CD4-positive, alpha-beta memory T cell (primary cell): ENCODE measurements at regions not wholly inside any gene's neighbourhood (a gene's known extent, or its start where the extent isn't known, plus 50 kb on each side); places are given as distances from the start of the nearest gene placed in this dataset.

Experiments
- CTCF ChIA-PET: fragments of 350-600 bp; sonication (Branson Sonifier 250); formaldehyde crosslinking; loops from one replicate; lab custom pipeline; 2021; ENCODE audit warnings: inconsistent platforms; ENCODE audit not compliant: partially characterized antibody; lab: Charles Lee
- POLR2A ChIA-PET: fragments of 350-600 bp; sonication (Branson Sonifier 250); formaldehyde crosslinking; loops from one replicate; lab custom pipeline; 2021; ENCODE audit not compliant: partially characterized antibody; lab: Charles Lee
- DNase-seq, 5 donors: peaks; one replicate each; pipeline versions ENCODE4 v3.0.0 to v3.0.0-alpha.2; 2020 to 2022; ENCODE audit warnings: mixed read lengths in 1 of 5
- H3K27ac ChIP-seq: one replicate; pipeline ENCODE4 v1.7.0; 2013; ENCODE audit warnings: low read depth, low read length
- H3K27me3 ChIP-seq: 2 replicates; pipeline ENCODE4 v1.7.0; 2013; ENCODE audit warnings: mild to moderate bottlenecking, low read length, moderate library complexity; ENCODE audit not compliant: insufficient read depth
- H3K36me3 ChIP-seq: 2 replicates; pipeline ENCODE4 v1.7.0; 2013; ENCODE audit warnings: mild to moderate bottlenecking, low read length, moderate library complexity; ENCODE audit not compliant: insufficient read depth
- H3K4me1 ChIP-seq: 2 replicates; pipeline ENCODE4 v1.7.0; 2013; ENCODE audit warnings: mild to moderate bottlenecking, low read length, moderate library complexity; ENCODE audit not compliant: insufficient read depth
- H3K4me3 ChIP-seq, 2 donors: one replicate each; pipeline ENCODE4 v1.7.0; 2013; ENCODE audit warnings: low read length in 2 of 2, mild to moderate bottlenecking in 1 of 2
- H3K9me3 ChIP-seq, 2 donors: one replicate each; pipeline ENCODE4 v1.7.0; 2013; ENCODE audit warnings: low read length in 2 of 2, control low read depth in 1 of 2; ENCODE audit not compliant: control insufficient read depth in 1 of 2
- H3K27ac Mint-ChIP-seq, 7 donors: one replicate each; pipeline ENCODE4 v1.8.0; 2020 to 2021; ENCODE audit warnings: mixed read lengths in 7 of 7, mild to moderate bottlenecking in 6 of 7, inconsistent platforms in 3 of 7, moderate library complexity in 3 of 7
- H3K27me3 Mint-ChIP-seq, 2 donors: one replicate each; pipeline ENCODE4 v1.8.0; 2020 to 2021; ENCODE audit warnings: mixed read lengths in 2 of 2
- H3K36me3 Mint-ChIP-seq, 2 donors: one replicate each; pipeline ENCODE4 v1.8.0; 2020 to 2021; ENCODE audit warnings: mixed read lengths in 2 of 2, inconsistent platforms in 1 of 2, mild to moderate bottlenecking in 1 of 2
- H3K4me1 Mint-ChIP-seq, 4 donors: one replicate each; pipeline ENCODE4 v1.8.0; 2020 to 2021; ENCODE audit warnings: mixed read lengths in 4 of 4, mild to moderate bottlenecking in 1 of 4
- H3K4me3 Mint-ChIP-seq, 8 donors: one replicate each; pipeline ENCODE4 v1.8.0; 2020 to 2021; ENCODE audit warnings: mixed read lengths in 8 of 8, mild to moderate bottlenecking in 7 of 8, moderate library complexity in 6 of 8, inconsistent platforms in 3 of 8
- H3K9me3 Mint-ChIP-seq, 8 donors: one replicate each; pipeline ENCODE4 v1.8.0; 2020 to 2021; ENCODE audit warnings: mixed read lengths in 8 of 8, mild to moderate bottlenecking in 5 of 8, inconsistent platforms in 3 of 8, moderate library complexity in 1 of 8
- intact Hi-C: fragments of 100-400 bp; cut with micrococcal nuclease; formaldehyde crosslinking; loops from one replicate; pipeline ENCODE4 v1.15.1; 2023

DNA sequence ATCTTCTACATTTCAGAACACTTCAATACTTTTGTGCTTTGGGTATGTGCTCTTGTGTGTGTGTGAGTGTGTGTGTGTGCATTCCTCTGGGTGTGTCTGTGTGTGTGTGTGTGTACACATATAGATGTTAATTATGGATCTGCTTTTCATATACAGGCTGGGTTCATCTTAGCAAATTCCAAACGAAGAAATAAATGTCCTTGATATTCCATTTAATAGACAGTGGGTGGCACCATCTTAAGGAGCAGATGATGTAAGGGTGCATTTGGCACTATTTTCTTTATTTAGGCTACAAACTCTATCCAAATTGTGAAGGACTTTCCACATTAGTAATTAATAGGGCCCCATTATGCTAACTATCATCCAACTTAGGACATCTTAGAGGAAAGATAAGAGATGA, 425.8 kb upstream of the POU3F3 start:
- H3K36me3 Mint-ChIP-seq: no peaks in the 10 kb centered on the region
- no peak overlapping the region for H3K27ac Mint-ChIP-seq
- Histone ChIP-seq H3K27ac (no peak overlapping the region), H3K27me3 (no peaks in the 10 kb centered on the region), H3K36me3 (no peaks in the 10 kb centered on the region), H3K4me3 (no peak overlapping the region), H3K4me1 (no peaks in the 10 kb centered on the region), H3K9me3 (no peaks in the 10 kb centered on the region)
- no peaks in the 10 kb centered on the region for H3K4me1 Mint-ChIP-seq
- DNase-seq: no peak
- intact Hi-C loops: no loop called here
- no peak overlapping the region for H3K4me3 Mint-ChIP-seq
- ChIA-PET POLR2A (no interaction called here), CTCF (no interaction called here)
- no peaks in the 10 kb centered on the region for H3K27me3 Mint-ChIP-seq
- H3K9me3 Mint-ChIP-seq: peaks cover 0 to 2% (median 0%) of the 10 kb centered on the region in 8 donors

GRCh38 chr2:104429639-104430358, 424.1 kb upstream of the POU3F3 start:
- Mint-ChIP-seq H3K27ac (no peak overlapping the region), H3K9me3 (peaks cover 0 to 2% (median 0%) of the 10 kb centered on the region in 8 donors), H3K27me3 (peaks cover 2 to 3% of the 10 kb centered on the region in 2 donors), H3K36me3 (no peaks in the 10 kb centered on the region), H3K4me1 (peaks cover 4 to 7% (median 6%) of the 10 kb centered on the region in 4 donors), H3K4me3 (no peak overlapping the region)
- no peaks in the 10 kb centered on the region for H3K36me3 ChIP-seq
- no peak overlapping the region for H3K4me3 ChIP-seq
- DNase-seq: no peak
- H3K27ac ChIP-seq: no peak overlapping the region
- POLR2A ChIA-PET: no interaction called here
- no peaks in the 10 kb centered on the region for H3K9me3 ChIP-seq
- CTCF ChIA-PET: no interaction called here
- intact Hi-C loops: no loop called here
- no peaks in the 10 kb centered on the region for H3K27me3 ChIP-seq
- no peaks in the 10 kb centered on the region for H3K4me1 ChIP-seq

DNA sequence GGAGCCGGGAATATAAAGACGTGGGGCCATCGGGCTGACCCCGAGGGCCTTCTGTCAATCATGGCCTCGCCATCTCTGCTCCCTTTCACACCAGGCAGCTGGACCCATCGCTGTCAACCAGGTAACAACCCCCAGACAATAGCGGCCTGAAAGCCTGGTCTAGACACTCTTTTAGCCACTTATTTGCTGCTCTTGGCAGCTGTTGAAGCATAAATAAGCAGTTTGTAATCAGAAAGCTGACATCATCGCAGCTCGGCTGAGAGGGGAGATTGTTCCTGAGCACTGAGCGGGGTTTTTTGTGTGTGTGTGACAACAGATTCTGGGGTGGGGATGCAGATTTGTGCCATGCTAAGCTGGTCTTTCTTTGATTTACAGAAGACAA, 423.6 kb upstream of the POU3F3 start:
- Mint-ChIP-seq H3K4me3 (no peak overlapping the region), H3K27ac (no peak overlapping the region), H3K9me3 (peaks cover 0 to 2% (median 0%) of the 10 kb centered on the region in 8 donors), H3K27me3 (peaks cover 2 to 3% of the 10 kb centered on the region in 2 donors), H3K4me1 (peaks cover 4 to 7% (median 6%) of the 10 kb centered on the region in 4 donors), H3K36me3 (no peaks in the 10 kb centered on the region)
- no peak for DNase-seq
- Histone ChIP-seq H3K4me1 (no peaks in the 10 kb centered on the region), H3K27me3 (no peaks in the 10 kb centered on the region), H3K27ac (no peak overlapping the region), H3K4me3 (no peak overlapping the region), H3K9me3 (no peaks in the 10 kb centered on the region), H3K36me3 (no peaks in the 10 kb centered on the region)
- ChIA-PET POLR2A (no interaction called here), CTCF (no interaction called here)
- intact Hi-C loops: no loop called here

DNA sequence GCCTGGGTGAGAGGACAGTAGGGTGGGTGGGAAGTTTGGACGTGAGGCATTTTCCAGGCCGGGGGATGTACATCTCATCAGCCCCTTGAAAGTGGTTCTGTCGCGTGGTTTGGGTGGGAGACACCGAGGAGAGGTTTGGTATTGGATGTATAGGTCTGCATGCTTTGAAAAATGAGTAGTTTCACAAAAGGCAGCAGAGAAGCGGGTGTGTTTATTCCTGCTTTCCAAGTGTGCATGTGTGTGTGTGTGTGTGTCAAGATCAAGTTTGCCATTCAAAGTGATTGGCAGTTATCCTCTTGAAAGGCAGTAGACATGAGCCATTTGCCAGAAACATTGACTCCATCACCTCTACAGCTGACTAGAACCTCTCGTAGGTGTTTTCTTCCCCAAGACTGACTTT, 423.1 kb upstream of the POU3F3 start:
- Mint-ChIP-seq H3K36me3 (no peaks in the 10 kb centered on the region), H3K4me3 (no peak overlapping the region), H3K4me1 (peaks cover 4 to 7% (median 6%) of the 10 kb centered on the region in 4 donors), H3K9me3 (peaks cover 0 to 2% (median 0%) of the 10 kb centered on the region in 8 donors), H3K27me3 (peaks cover 2 to 3% of the 10 kb centered on the region in 2 donors), H3K27ac (no peak overlapping the region)
- intact Hi-C loops: no loop called here
- Histone ChIP-seq H3K27me3 (no peaks in the 10 kb centered on the region), H3K4me3 (no peak overlapping the region), H3K4me1 (no peaks in the 10 kb centered on the region), H3K36me3 (no peaks in the 10 kb centered on the region), H3K9me3 (no peaks in the 10 kb centered on the region), H3K27ac (no peak overlapping the region)
- ChIA-PET CTCF (no interaction called here), POLR2A (no interaction called here)
- no peak for DNase-seq

DNA sequence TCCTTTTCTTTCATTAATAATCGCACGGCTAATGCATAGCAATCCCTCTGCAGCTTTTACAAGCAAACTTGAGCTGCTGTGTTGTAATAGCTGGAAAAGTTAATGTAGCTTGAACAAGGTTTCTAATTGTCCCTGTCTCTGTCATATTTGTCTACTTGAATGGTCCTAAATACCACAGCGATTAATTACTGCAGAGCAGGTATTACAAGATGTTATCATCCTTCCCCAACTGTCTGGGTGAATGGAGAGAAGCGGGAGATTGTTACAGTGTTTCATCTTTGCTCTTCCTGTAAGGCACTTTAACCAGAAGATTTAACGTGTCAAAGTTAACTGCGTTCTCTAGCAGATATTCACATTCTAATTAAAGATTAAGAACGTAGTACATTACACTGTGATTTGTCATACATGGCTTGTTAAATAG, 422.2 kb upstream of the POU3F3 start:
- intact Hi-C loops: no loop called here
- Mint-ChIP-seq H3K4me3 (no peak overlapping the region), H3K4me1 (peaks cover 4 to 7% (median 6%) of the 10 kb centered on the region in 4 donors), H3K27me3 (peaks cover 2 to 3% of the 10 kb centered on the region in 2 donors), H3K27ac (no peak overlapping the region), H3K9me3 (peaks cover 0 to 2% (median 0%) of the 10 kb centered on the region in 8 donors), H3K36me3 (no peaks in the 10 kb centered on the region)
- no peak overlapping the region for H3K27ac ChIP-seq
- H3K27me3 ChIP-seq: no peaks in the 10 kb centered on the region
- H3K9me3 ChIP-seq: no peaks in the 10 kb centered on the region
- H3K36me3 ChIP-seq: no peaks in the 10 kb centered on the region
- CTCF ChIA-PET: no interaction called here
- POLR2A ChIA-PET: no interaction called here
- H3K4me1 ChIP-seq: no peaks in the 10 kb centered on the region
- DNase-seq: no peak
- no peak overlapping the region for H3K4me3 ChIP-seq

DNA sequence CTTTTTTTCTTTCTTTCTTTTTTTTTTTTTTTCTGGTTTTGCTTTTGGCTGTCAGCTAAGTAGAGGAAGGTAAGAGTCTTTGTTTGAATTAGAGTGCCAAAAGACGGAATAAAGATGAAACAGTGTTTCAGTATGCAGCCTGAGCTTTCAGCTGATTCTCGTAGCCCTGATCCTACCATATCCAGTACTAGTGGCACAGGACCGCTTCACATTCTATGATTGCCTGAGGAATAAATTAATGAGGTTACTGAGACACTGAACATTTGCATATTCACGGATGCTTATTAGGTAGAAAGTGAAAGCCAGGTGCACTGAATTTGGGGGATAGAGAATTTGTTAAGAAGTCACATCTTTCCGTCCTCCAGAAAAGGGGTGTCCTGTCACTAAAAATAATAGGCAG, 421.5 kb upstream of the POU3F3 start:
- no peak for DNase-seq
- Mint-ChIP-seq H3K27me3 (peaks cover 2 to 3% of the 10 kb centered on the region in 2 donors), H3K4me1 (peaks cover 4 to 7% (median 6%) of the 10 kb centered on the region in 4 donors), H3K27ac (no peak overlapping the region), H3K4me3 (peak overlapping the region in 2 of 8 donors; percentile 18 to 25), H3K36me3 (no peaks in the 10 kb centered on the region), H3K9me3 (peaks cover 0 to 2% (median 0%) of the 10 kb centered on the region in 8 donors)
- Histone ChIP-seq H3K27me3 (no peaks in the 10 kb centered on the region), H3K36me3 (no peaks in the 10 kb centered on the region), H3K9me3 (no peaks in the 10 kb centered on the region), H3K4me1 (no peaks in the 10 kb centered on the region), H3K27ac (no peak overlapping the region), H3K4me3 (no peak overlapping the region)
- intact Hi-C loops: no loop called here
- CTCF ChIA-PET: no interaction called here
- POLR2A ChIA-PET: no interaction called here

DNA sequence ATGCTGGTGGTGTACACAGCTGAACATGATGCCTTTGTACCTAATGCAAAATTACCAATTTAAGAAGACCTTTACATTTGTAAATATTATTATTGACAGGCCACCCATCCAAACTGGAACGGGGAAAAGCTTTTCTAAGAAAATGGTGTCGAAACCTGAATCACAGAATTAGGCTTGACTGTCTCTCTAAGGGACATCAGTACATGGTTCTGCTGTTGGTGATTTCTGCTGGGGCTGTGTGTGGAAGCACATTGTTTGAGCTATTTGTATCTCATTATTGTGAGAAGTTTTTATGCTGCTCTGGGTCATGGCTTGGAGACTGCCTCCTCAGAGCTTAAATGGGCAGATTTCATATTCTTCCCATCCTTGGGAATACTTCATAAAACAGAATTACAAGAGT, 420.9 kb upstream of the POU3F3 start:
- Histone ChIP-seq H3K27ac (no peak overlapping the region), H3K27me3 (no peaks in the 10 kb centered on the region), H3K4me3 (no peak overlapping the region), H3K9me3 (no peaks in the 10 kb centered on the region), H3K4me1 (no peaks in the 10 kb centered on the region), H3K36me3 (no peaks in the 10 kb centered on the region)
- POLR2A ChIA-PET: no interaction called here
- CTCF ChIA-PET: no interaction called here
- H3K36me3 Mint-ChIP-seq: no peaks in the 10 kb centered on the region
- no peak overlapping the region for H3K4me3 Mint-ChIP-seq
- DNase-seq: no peak
- H3K9me3 Mint-ChIP-seq: peaks cover 0 to 2% (median 0%) of the 10 kb centered on the region in 8 donors
- H3K27me3 Mint-ChIP-seq: peaks cover 2 to 3% of the 10 kb centered on the region in 2 donors
- intact Hi-C loops: no loop called here
- H3K27ac Mint-ChIP-seq: no peak overlapping the region
- H3K4me1 Mint-ChIP-seq: peaks cover 4 to 7% (median 6%) of the 10 kb centered on the region in 4 donors
